Skeletal muscle satellite cell (primary cell): ENCODE measurements at regions not wholly inside any gene's neighbourhood (a gene's known extent, or its start where the extent isn't known, plus 50 kb on each side); places are given as distances from the start of the nearest gene placed in this dataset.

Experiments
- H3K27me3 ChIP-seq: 2 replicates; pipeline ENCODE4 v1.7.0; 2013; ENCODE audit warnings: low read length; ENCODE audit not compliant: control insufficient read depth, insufficient read depth
- H3K36me3 ChIP-seq: 2 replicates; pipeline ENCODE4 v1.7.0; 2013; ENCODE audit warnings: mild to moderate bottlenecking, control low read depth, low read length; ENCODE audit not compliant: insufficient read depth
- H3K4me1 ChIP-seq: 2 replicates; pipeline ENCODE4 v1.7.0; 2013; ENCODE audit warnings: low read length; ENCODE audit not compliant: control insufficient read depth, insufficient read depth
- H3K4me2 ChIP-seq: 2 replicates; pipeline ENCODE4 v1.7.0; 2013; ENCODE audit warnings: mild to moderate bottlenecking, low read length
- H3K4me3 ChIP-seq: 2 replicates; pipeline ENCODE4 v1.7.0; 2013; ENCODE audit warnings: low read length
- H3K9ac ChIP-seq: 2 replicates; pipeline ENCODE4 v1.7.0; 2013; ENCODE audit warnings: mild to moderate bottlenecking, low read depth, low read length, moderate library complexity
- H3K9me3 ChIP-seq: replicated peaks from 2 replicates; pipeline ENCODE4 v1.7.0; 2013; ENCODE audit warnings: mild to moderate bottlenecking, control low read depth, low read length

DNA sequence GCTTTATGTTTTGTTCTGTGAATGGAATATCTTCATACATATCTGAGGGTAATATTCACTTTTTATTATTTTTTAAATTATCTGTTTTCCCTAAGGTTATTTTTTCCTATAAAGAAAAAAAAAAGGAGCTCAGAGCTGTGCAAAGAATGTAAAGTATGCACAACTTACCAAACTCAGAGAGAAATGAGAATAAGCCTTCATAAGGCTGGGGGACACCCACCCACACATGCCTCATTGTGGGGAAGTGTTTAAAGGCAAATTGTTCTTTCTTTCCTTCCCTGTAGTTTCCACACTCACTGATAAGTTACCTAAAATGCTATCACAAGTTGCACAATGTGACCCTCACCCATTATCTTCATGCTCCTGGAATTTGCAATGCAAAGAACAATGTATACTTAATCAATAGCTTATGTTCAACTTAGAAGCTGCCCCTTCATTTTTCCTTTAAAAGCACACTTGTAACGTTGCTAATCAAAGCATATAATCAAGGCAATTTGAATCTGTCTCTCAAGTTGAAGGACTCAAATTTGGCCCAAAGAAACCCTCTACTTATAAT is 108.1 kb downstream of the GNAT3 start:
- H3K36me3 ChIP-seq, result no peaks in the 10 kb centered on the region
- no peaks in the 10 kb centered on the region for H3K4me1 ChIP-seq
- no peak overlapping the region for H3K9ac ChIP-seq
- no peak overlapping the region for H3K4me2 ChIP-seq
- no peaks in the 10 kb centered on the region for H3K27me3 ChIP-seq
- no peaks in the 10 kb centered on the region for H3K9me3 ChIP-seq
- H3K4me3 ChIP-seq, result no peak overlapping the region

DNA sequence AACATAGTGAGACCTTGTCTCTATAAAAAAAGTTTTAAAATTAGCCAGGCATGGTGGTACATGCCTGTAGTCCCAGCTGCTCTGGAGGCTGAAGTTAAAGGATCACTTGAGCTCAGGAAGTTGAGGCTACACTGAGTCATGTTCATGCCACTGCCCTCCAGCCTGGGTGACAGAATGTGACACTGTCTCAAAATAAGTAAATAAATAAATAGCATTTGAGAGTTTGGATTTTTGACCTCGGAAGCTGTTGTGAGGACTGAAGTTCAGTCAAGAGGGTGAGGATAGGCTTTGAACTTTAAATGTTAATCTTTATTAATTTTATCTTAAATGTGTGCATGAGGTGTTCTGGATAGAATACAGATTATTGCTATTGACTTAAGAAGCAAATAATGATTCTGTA is 110.2 kb downstream of the GNAT3 start:
- Histone ChIP-seq H3K4me1 (no peaks in the 10 kb centered on the region), H3K4me2 (no peak overlapping the region), H3K27me3 (no peaks in the 10 kb centered on the region), H3K4me3 (no peak overlapping the region), H3K9me3 (no peaks in the 10 kb centered on the region), H3K36me3 (no peaks in the 10 kb centered on the region), H3K9ac (no peak overlapping the region)

DNA sequence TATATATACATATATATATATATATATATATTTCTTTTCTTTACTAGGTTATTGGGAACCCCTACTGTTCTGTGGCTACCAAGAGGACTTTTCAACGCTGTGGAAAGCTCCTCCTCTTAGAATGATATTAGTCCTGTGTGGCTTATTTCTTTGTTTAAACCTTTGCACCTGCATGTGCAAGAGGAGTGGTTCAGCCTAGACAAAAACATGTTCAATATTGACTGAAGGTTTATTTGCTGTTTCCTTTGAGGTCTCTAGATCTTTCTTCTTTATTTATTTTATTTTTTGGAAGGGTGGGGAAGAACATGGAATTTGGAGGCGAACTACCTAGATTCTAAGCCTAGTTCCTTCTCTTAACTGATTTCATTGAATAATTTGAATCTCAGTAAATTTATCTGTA is 118.1 kb downstream of the GNAT3 start:
- no peaks in the 10 kb centered on the region for H3K4me1 ChIP-seq
- no peak overlapping the region for H3K9ac ChIP-seq
- no peak overlapping the region for H3K4me3 ChIP-seq
- no peaks in the 10 kb centered on the region for H3K36me3 ChIP-seq
- no peaks in the 10 kb centered on the region for H3K9me3 ChIP-seq
- no peaks in the 10 kb centered on the region for H3K27me3 ChIP-seq
- H3K4me2 ChIP-seq, result no peak overlapping the region

DNA sequence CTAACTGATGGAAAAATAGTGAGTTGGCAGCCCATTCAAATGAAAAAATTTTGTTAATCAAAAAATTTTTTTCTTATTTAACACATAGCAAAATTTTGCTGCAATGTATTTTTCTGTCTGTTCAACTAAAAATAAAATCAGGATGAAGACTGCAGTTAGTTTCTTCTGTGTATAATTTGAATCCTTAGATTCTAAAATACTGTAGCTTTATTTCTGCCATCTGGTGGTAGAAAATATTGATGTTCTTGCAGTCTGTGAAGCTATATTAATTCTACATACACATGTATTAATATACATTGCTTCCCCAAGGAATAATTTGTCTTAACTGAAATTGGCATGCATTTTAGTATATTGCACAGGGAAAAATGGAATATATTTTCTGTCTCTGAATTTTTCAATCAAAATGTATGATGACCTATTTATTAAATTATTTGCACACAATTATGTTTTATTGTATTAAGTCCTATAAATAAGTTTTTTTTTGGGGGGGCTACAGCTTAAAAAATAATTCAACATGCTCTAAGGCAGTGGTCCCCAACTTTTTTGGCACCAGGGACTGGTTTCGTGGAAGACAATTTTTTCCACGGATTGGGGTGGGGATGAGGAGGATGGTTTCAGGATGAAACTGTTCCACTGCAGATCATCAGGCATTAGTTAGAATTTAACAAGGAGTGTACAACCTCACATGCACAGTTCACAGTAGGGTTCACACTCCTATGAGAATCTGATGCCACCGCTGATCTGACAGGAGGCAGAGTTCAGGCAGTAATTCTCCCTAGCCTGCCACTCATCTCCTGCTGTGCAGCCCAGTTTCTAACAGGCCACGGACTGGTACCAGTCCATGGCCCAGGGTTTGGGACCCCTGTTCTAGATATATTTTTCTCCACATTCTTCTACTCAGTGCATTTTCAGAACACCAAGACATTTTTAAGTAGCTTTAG is 119.4 kb downstream of the GNAT3 start:
- Histone ChIP-seq H3K9me3 (no peaks in the 10 kb centered on the region), H3K4me1 (no peaks in the 10 kb centered on the region), H3K4me2 (no peak overlapping the region), H3K27me3 (no peaks in the 10 kb centered on the region), H3K9ac (no peak overlapping the region), H3K36me3 (no peaks in the 10 kb centered on the region), H3K4me3 (no peak overlapping the region)

DNA sequence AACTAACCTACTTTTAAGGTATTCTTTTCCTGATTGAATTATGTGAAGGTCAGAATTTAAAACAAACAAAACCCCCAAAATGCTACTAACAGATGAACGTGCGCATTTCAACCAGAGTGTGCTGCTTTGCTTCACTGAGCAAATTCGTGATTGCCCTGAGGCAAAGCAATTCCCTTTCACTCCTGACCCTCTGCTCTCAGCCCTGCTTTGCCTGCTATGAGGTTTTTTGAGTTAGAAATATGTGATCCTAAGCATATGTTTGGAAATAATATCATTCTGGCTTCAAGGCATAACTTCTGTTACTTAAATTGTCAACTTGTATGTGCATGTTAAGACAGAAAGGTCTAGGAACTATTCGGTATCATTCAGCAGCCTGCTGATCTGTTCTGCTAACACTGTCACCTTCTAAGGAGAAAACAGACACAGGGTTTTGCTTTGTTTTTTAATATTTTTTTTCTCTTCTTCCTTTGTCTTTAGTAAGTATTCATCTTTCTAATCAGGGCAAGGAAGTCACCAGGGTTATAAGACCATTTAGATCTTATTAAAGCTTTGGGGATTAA is 124.2 kb downstream of the GNAT3 start:
- Histone ChIP-seq H3K9ac (no peak overlapping the region), H3K4me2 (no peak overlapping the region), H3K36me3 (no peaks in the 10 kb centered on the region), H3K9me3 (no peaks in the 10 kb centered on the region), H3K4me1 (peaks cover 22% of the 10 kb centered on the region), H3K4me3 (no peak overlapping the region), H3K27me3 (no peaks in the 10 kb centered on the region)

DNA sequence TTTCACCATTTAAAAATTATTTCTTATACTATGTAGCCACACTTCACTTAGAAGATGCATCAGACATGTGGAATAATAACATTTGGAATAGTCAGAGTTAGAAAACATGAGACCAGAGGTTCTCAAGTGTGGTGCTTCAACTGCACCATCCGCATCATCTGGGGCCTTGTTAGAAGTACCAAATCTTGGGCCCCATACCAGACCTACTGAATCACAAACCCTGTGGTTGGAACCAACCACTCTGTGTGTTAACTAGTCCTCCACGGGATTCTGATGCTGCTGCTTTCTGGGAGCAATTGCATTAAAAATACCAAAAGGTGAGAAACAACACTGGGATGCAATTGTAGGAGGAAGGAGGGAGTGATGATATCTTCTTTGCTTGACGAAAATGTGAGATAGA is 125.2 kb downstream of the GNAT3 start:
- no peaks in the 10 kb centered on the region for H3K27me3 ChIP-seq
- no peak overlapping the region for H3K4me2 ChIP-seq
- H3K9ac ChIP-seq, result no peak overlapping the region
- H3K9me3 ChIP-seq, result no peaks in the 10 kb centered on the region
- H3K36me3 ChIP-seq, result no peaks in the 10 kb centered on the region
- H3K4me1 ChIP-seq, result peaks cover 22% of the 10 kb centered on the region
- H3K4me3 ChIP-seq, result no peak overlapping the region

DNA sequence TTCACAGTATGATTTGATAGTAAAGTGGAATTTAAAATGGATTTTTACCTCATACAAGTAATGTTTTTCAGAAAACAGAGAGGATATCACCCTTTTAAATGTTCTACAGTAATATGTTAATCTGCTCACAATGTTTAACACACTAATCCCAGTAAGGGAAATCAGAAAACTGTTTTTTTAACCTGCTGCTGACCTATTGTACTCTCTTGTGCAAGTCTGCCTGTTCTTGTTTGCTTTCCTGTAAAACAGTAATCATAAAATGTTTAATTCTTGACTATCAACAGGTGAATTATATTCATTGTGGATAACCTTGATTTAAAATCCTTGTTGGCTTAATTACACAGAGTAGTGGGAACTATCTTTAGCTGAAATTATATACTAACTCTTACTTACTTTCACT is 126.4 kb downstream of the GNAT3 start:
- H3K4me3 ChIP-seq, result no peak overlapping the region
- no peak overlapping the region for H3K9ac ChIP-seq
- H3K27me3 ChIP-seq, result no peaks in the 10 kb centered on the region
- H3K9me3 ChIP-seq, result no peaks in the 10 kb centered on the region
- H3K4me2 ChIP-seq, result peak overlapping the region; percentile 60
- H3K4me1 ChIP-seq, result peaks cover 22% of the 10 kb centered on the region
- no peaks in the 10 kb centered on the region for H3K36me3 ChIP-seq

DNA sequence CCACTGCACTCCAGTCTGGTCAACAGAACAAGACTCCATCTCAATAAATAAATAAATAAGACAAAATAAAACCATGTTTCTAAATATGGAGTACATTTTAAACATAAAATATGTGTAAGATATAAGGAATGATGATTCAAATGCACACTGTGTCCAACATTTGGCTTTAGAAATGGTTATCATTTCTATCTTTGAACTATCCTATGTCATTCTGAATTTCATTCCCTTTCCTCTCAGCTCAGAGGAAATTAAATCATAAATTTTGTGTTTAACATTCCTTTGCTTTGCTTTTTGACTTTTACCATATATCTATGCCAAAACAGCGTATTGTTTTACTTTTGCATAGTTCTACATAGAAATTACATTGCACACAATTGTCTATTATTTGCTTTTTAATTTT is 130.9 kb downstream of the GNAT3 start:
- no peaks in the 10 kb centered on the region for H3K36me3 ChIP-seq
- H3K9me3 ChIP-seq, result no peaks in the 10 kb centered on the region
- no peaks in the 10 kb centered on the region for H3K27me3 ChIP-seq
- no peak overlapping the region for H3K4me2 ChIP-seq
- peaks cover 25% of the 10 kb centered on the region for H3K4me1 ChIP-seq
- H3K9ac ChIP-seq, result no peak overlapping the region
- H3K4me3 ChIP-seq, result no peak overlapping the region

DNA sequence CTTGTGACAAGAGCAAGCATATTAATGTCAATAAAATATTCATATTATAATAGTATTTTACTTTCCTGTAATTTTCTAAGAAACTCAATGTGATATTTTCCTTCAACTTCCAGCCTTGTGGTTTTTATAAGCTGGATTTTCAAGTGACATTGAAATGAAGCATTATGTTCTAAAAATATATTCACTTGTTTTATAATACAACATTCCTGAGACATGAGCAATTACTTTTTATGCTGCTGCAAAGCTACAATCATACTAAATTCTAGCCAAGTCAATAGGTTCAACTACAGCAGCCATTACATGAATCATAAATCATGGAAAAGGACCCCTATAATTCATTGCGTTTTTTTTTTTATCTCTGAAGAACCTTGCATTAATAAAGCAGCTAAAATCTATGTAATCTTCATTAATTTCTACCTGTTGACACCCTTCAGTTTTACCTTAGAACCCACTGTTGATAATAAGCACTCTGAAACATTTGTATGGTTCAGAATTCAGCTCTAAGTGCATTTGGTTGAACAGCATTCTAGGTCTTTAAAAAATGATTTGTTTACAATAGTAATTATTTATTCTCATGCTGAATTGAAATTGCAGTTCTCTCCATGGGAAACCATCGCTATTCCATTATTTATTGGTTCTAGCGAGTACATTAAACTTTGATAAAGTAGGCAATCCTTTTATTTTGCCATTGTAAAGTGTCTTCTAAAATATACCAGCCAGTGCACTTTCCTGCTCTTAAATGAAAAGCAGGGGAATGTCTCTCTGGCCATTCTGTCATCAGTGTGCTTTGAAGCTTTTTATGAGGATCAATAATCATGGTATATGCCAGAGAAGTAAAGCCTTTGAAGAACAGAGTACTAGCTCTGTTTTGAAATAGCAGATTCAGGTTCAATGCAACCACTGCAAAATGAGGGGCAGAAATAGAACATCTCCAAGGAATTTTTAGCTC is 132.6 kb downstream of the GNAT3 start:
- H3K4me3 ChIP-seq, result no peak overlapping the region
- peak overlapping the region; percentile 35 for H3K4me2 ChIP-seq
- peaks cover 13% of the 10 kb centered on the region for H3K4me1 ChIP-seq
- H3K27me3 ChIP-seq, result no peaks in the 10 kb centered on the region
- H3K9me3 ChIP-seq, result no peaks in the 10 kb centered on the region
- no peaks in the 10 kb centered on the region for H3K36me3 ChIP-seq
- H3K9ac ChIP-seq, result peak overlapping the region; percentile 57

DNA sequence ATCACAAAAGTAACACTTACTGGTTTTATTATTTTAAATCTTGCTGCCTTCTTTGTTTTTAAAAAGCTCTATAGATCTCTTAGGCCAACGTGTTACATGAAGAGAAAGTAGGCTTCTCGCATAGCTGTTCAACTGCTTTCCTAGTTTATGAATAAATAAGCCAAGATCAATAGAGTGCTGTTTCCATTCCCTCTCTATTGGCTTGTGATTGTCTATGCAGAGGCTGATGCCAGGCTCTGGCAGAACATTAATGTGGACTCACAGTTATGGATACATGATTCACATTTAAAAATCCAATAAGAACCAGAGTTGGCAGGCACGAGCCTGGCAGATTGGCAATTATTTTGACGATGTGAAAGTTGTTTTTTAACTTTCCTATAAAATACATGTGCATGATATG is 137.5 kb downstream of the GNAT3 start:
- no peak overlapping the region for H3K4me2 ChIP-seq
- H3K36me3 ChIP-seq, result no peaks in the 10 kb centered on the region
- no peak overlapping the region for H3K4me3 ChIP-seq
- no peak overlapping the region for H3K9ac ChIP-seq
- H3K27me3 ChIP-seq, result no peaks in the 10 kb centered on the region
- peaks cover 16% of the 10 kb centered on the region for H3K4me1 ChIP-seq
- H3K9me3 ChIP-seq, result no peaks in the 10 kb centered on the region

DNA sequence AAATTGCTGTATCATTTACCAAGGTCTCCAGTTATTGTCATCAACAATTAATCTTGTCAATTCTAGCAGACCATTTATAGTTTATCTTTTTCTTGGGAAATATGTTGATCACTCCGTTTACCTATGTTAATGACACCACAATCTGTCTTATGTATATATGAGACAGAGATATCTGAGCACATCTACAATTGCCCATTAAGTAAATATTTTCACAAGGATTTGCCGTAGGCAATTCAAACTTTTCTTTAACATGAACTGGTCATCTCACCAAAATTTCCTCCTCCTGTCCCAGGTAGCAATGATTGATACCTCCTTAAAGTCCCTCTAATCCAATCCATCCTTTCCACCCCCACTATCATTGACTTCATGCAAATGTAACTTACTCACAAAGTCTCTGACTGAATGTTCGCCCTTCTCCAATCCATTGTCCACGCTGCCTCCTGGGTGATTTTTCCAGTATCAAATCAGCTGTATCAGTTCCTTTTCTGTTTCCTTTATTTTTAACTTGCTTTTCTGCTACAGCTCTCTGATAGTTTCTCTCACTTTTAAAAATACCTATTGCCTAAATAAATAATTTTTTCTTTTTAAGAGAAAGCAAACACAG is 138.3 kb downstream of the GNAT3 start:
- no peaks in the 10 kb centered on the region for H3K27me3 ChIP-seq

More for the DNA sequence above, 138.3 kb downstream of the GNAT3 start:
- H3K4me3 ChIP-seq, result no peak overlapping the region
- H3K4me1 ChIP-seq, result peaks cover 10% of the 10 kb centered on the region
- no peaks in the 10 kb centered on the region for H3K9me3 ChIP-seq
- no peak overlapping the region for H3K9ac ChIP-seq
- H3K36me3 ChIP-seq, result no peaks in the 10 kb centered on the region
- H3K4me2 ChIP-seq, result no peak overlapping the region
